NCI-H524 (cell line): ENCODE measurements at regions not wholly inside any gene's neighbourhood (a gene's known extent, or its start where the extent isn't known, plus 50 kb on each side); places are given as distances from the start of the nearest gene placed in this dataset.

Experiments
- DNase-seq, 2 experiments: peaks; one replicate each; lab custom pipeline; 2025; lab: John Stamatoyannopoulos, UW

DNA sequence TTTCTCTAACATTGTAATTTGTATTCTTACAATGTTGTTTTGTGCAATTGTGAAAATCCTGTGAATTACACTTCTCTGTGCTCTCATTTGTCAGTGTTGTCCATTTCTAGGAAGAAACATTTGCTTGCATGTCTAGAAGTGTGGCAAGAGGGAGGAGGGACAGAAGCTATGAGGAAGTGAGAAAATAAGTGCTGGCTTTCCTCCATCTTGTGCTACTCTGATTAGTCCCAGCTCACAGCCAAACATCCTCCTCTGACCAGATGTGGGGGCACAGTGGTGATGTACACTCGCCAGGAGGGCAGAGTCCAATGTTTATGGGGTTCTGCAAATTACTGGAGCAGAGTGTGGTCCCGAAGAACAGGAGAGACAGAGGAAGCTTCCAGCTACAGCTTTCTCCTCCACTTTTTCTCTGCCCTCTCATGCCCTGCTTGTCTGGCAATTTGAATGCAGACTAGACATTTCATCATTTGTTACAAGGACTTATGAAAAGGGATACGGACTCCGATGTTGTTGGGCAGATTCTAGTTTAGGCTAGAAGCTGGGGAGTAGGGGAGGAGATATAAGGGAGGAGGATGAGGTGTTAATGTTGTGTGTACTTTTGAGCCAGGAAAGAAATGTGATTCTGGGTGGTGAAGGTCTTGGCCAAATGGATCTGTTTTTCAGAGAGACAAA, 131.0 kb upstream of the C1GALT1 start:
- DNase-seq: no peak

- no peak for DNase-seq
These were observed 128.0 kb upstream of the C1GALT1 start for GRCh38 chr7:7054252-7054830.

GRCh38 chr7:7060828-7061599, 121.3 kb upstream of the C1GALT1 start:
- DNase-seq: no peak

GRCh38 chr7:7077945-7078344, 104.4 kb upstream of the C1GALT1 start:
- no peak for DNase-seq

DNA sequence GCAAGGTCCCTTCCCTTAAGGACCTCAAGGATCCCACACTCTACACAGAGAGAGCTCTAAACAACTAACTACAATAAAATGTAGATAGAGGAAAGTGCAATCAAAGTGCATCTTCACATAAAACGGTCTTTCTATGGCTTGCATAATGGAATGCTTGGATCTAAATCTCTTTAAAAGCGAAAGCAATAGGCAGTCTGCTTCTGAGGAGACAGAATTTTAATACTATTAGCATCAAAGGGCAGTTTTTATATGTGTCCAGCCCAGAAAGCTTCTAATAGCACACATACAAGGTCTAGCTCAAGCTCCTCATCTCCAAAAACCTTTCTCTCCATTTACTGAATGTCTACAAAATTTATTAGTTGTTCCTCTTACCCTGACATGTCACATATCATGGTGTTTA, 101.5 kb upstream of the C1GALT1 start:
- no peak for DNase-seq

- no peak for DNase-seq
These were observed 91.9 kb upstream of the C1GALT1 start for GRCh38 chr7:7090460-7090859.

DNA sequence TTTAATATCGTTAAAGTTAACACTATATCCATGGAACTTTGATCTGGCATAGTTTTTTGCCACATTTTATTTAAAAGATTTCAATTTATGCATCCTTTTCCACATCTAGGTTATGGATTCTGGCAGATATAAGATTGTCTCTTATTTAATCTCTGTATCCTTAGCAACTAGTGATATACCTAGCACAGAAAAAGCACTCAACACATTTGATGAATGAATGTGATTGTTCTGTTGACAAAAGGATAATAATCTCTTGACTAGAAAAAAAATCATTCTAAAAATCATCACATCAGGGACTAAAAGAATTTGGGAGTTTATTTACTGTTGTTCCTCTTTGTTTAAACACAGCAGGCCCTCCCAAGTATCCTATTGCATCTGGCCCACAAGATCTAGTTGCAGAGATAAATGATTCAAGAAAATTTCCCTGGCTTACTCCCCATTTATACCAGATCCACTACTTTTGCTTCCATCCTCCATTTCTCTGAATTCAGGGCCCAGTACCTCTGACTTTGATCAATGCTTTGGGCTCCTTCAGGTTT, 84.0 kb upstream of the C1GALT1 start:
- DNase-seq: no peak

GRCh38 chr7:7099584-7100014, 82.7 kb upstream of the C1GALT1 start:
- no peak for DNase-seq

DNA sequence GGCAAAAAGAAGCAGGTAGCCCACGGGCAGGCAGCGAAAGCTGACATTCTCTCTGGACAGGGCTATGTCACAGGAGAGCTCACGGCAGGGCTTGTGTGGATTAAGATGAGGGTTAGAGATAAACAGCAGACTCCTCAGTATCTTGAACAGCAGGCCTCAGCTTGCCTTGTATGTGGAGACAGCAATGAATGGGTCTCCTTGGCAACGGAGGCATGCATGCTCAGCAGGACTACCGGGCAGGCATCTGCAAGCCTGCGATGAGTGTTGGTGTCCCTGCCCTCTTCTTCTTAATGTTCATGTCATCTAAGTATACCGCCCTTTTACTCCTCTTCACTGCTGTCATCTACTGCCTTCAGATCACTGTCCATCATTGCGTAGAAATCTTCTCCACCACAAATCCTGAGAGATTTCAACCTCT, 81.9 kb upstream of the C1GALT1 start:
- DNase-seq: peak; percentile 7 to 33

GRCh38 chr7:7102906-7103305, 79.4 kb upstream of the C1GALT1 start:
- no peak for DNase-seq

DNA sequence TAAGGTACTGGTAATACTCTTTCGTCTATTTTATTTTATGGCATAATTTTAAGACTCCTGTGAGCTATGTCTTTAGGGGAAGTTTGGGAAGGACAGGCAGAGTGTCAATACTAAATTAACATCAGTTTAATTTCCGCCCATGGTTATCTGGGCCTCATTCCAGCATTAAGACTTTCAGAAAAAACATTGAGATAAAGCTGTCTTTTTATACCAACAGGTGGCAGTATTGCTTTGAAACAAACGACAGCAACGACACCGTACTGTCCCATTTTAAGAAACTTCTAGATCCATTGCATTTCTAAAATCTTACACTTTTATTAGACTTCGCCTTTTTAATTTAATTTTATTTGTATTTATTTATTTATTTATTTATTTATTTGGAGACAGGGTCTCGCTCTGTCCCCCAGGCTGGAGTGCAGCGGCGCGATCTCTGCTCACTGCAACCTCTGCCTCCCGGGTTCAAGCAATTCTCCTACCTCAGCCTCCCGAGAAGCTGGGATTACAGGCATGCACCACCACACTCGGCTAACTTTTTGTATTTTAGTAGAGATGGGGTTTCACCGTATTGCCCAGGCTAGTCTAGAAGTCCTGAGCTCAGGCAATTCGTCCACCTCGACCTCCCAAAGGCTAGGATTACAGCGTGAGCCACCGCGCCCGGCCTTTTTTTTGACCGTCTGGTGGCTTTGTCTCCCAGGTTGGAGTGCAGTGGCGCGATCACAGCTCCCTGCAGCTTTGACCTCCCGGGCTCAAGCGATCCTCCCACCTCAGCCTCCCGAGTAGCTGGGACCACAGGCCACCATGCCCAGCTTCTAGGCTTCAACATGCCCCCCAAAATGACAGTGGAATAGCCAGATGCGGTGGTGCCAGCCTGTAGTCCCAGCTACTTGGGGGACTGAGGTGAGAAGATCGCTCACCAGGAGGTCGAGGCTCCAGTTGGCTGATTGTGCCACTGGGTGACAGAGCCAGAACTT, 78.7 kb upstream of the C1GALT1 start:
- DNase-seq: peak; percentile 7 to 61

- no peak for DNase-seq
These were observed 78.0 kb upstream of the C1GALT1 start for GRCh38 chr7:7104314-7104698.

- DNase-seq: no peak
These were observed 77.4 kb upstream of the C1GALT1 start for GRCh38 chr7:7104971-7105370.

GRCh38 chr7:7105800-7106582, 76.4 kb upstream of the C1GALT1 start:
- no peak for DNase-seq

GRCh38 chr7:7108931-7109330, 73.4 kb upstream of the C1GALT1 start:
- no peak for DNase-seq

DNA sequence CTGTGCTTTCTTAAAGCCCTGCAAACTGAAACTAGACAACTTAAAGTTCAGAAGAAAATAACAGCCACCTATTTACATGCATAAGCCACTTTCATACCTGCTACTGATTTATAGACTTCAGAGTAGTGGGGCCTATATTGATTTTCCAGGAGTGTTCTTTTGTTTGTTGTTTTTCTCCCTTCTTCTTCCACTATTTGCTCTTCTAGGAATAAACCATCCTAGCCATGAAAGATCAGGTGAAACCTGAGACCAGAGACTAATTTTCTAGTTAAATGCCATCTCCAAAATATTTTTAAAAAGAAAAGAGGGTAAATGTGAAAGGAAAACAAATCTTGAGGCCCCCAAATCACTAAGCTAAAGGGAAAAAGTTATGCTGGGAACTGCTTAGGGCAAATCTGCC, 72.4 kb upstream of the C1GALT1 start:
- no peak for DNase-seq

GRCh38 chr7:7110706-7111105, 71.6 kb upstream of the C1GALT1 start:
- DNase-seq: no peak

GRCh38 chr7:7112868-7113267, 69.5 kb upstream of the C1GALT1 start:
- no peak for DNase-seq

DNA sequence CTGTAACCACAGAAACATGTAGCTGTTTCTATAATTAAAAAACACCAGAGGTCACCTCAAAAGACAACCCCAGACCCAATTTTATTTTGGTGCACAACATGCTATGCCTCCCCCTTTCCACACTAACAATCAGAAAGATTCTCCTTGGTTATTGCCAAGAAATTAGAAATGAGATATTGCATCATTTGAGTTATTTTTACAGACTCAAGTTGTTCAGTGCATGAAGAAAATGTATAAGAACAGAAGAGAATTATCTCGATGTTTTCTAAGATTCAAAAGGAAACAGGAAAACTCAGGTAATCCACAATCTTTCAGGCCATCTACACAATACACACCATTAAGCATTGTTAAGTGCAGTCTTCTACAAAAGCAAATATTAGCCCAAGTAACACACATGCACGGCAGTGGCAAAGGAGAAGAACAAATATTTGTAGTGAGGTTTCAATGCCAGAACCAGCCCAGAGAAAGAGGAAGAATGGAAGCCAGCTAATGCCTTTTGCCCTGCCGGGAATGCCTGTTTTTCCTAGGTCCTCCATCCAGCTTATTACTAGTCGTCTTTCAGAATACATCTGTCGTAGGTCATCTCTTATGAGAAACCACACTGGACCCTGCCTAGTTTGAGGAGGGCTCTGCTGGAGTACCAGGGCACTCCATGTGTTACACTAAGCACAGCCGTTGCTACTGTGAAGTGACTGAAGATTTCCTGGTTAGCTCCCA, 67.6 kb upstream of the C1GALT1 start:
- DNase-seq: no peak

GRCh38 chr7:7117935-7118586, 64.3 kb upstream of the C1GALT1 start:
- DNase-seq: no peak
